Heart left ventricle (tissue), 13 donors: ENCODE measurements at regions not wholly inside any gene's neighbourhood (a gene's known extent, or its start where the extent isn't known, plus 50 kb on each side); places are given as distances from the start of the nearest gene placed in this dataset.

Source experiments
- POLR2A ChIP-seq, 2 donors: fragments of 450-650 bp; IDR thresholded peaks; one replicate each; pipeline ENCODE4 v1.6.1; 2017; ENCODE audit warnings: antibody characterized with exemption in 2 of 2, mild to moderate bottlenecking in 2 of 2, moderate library complexity in 2 of 2
- TF ChIP-seq, protein P1 (sequence below), 12 donors: fragments of 200-600 bp; sonication (generic) in 4 of 12; IDR thresholded peaks; one replicate each; pipeline versions ENCODE4 v1.5.0 to v1.8.0; 2018 to 2022; ENCODE audit warnings: antibody characterized with exemption in 12 of 12, mild to moderate bottlenecking in 5 of 12
- donor health status: ischemic (EF 13 %, LVEDD 7.1; RV severe dilation, severe dysfunction).
- donor health status: DM: no; HTN: yes; CAD: no.
- donor health status: DM: no; HTN: no; CAD: no.
- donor health status: ischemic (EF 25% LVEDD 6.9; RV normal size, moderate dysfunction).
- donor health status: ischemic (EF 25% LVEDD 5.7; RV mildly dilated, moderate dysfunction).
- donor health status: ischemic (EF 35%, LVEDD 5.7; RV mildly dilated, moderate dysfunction).
- donor health status: nonischemic (EF 11% LVEDD 7.7; RV severe dilation, severe dysfunction).
- donor health status: DM: yes; HTN: yes; CAD: no.
- donor health status: PGD.
- donor health status: ischemic (EF 29% LVEDD 5.4; RV normal size, mild dysfunction).
- donor health status: nonischemic (EF 23%, LVEDD 6.1; RV moderate dilation, normal function).

DNA sequence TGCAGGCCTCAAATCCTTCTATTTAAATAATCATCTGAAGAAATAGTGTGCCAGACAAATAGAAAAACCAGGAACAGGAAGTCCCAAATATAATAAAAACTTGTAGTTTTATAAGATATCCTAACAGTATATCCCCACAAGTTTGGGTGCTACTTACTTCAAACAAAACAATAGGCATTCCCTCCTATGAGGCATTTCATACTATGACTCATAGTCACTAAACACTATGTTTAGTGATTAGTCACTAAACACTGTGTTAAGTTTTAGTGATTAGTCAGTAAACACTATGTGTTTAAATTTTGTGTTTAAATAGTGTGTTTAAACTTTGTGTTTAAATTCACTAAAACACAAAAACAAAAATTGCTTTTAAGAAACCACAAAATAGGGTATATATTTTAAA, 407.0 kb upstream of the CDH19 start:
- TF ChIP-seq, protein P1, sequence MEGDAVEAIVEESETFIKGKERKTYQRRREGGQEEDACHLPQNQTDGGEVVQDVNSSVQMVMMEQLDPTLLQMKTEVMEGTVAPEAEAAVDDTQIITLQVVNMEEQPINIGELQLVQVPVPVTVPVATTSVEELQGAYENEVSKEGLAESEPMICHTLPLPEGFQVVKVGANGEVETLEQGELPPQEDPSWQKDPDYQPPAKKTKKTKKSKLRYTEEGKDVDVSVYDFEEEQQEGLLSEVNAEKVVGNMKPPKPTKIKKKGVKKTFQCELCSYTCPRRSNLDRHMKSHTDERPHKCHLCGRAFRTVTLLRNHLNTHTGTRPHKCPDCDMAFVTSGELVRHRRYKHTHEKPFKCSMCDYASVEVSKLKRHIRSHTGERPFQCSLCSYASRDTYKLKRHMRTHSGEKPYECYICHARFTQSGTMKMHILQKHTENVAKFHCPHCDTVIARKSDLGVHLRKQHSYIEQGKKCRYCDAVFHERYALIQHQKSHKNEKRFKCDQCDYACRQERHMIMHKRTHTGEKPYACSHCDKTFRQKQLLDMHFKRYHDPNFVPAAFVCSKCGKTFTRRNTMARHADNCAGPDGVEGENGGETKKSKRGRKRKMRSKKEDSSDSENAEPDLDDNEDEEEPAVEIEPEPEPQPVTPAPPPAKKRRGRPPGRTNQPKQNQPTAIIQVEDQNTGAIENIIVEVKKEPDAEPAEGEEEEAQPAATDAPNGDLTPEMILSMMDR (IDR thresholded peaks at IDR 0.05) = no peak
- TF ChIP-seq POLR2A (IDR thresholded peaks at IDR 0.05) = no peak
